HG02970 (cell line): ENCODE measurements at regions not wholly inside any gene's neighbourhood (a gene's known extent, or its start where the extent isn't known, plus 50 kb on each side); places are given as distances from the start of the nearest gene placed in this dataset.
"Not testable (repeated sequence)": the region's sequence is repeated elsewhere in the genome, so short reads cannot be mapped to it uniquely, and the experiment has no call there.

Source experiments
- ATAC-seq: cut with Tn5 transposase; IDR thresholded peaks from one replicate; pipeline ENCODE4 v1.9.1; 2021; ENCODE audit warnings: mild to moderate bottlenecking, moderate library complexity, moderate number of reproducible peaks; ENCODE audit not compliant: unreplicated experiment, low FRiP score

GRCh38 chr3:87538722-87539121 is 262.3 kb upstream of the POU1F1 start:
- ATAC-seq = not testable (repeated sequence)

GRCh38 chr3:87509401-87509800 is 233.0 kb upstream of the POU1F1 start:
- ATAC-seq = no peak

GRCh38 chr3:87508921-87509320 is 232.5 kb upstream of the POU1F1 start:
- ATAC-seq = no peak

GRCh38 chr3:87507753-87508152 is 231.4 kb upstream of the POU1F1 start:
- ATAC-seq = no peak

GRCh38 chr3:87503900-87504498 is 227.6 kb upstream of the POU1F1 start:
- peak; percentile 93 for ATAC-seq

GRCh38 chr3:87501076-87501475 is 224.7 kb upstream of the POU1F1 start:
- no peak for ATAC-seq

- ATAC-seq = no peak
These were observed 222.1 kb upstream of the POU1F1 start for GRCh38 chr3:87498358-87499080.

- ATAC-seq = no peak
These were observed 219.6 kb upstream of the POU1F1 start for GRCh38 chr3:87495938-87496337.

- ATAC-seq = no peak
These were observed 217.9 kb upstream of the POU1F1 start for GRCh38 chr3:87494264-87494663.

GRCh38 chr3:87491843-87492242 is 215.5 kb upstream of the POU1F1 start:
- ATAC-seq = no peak

- ATAC-seq = no peak
These were observed 213.5 kb upstream of the POU1F1 start for GRCh38 chr3:87489892-87490291.

- ATAC-seq = no peak
These were observed 212.4 kb upstream of the POU1F1 start for GRCh38 chr3:87488765-87489164.

- ATAC-seq = not testable (repeated sequence)
These were observed 210.3 kb upstream of the POU1F1 start for GRCh38 chr3:87486635-87487034.

GRCh38 chr3:87486115-87486514 is 209.7 kb upstream of the POU1F1 start:
- ATAC-seq = no peak

- ATAC-seq = no peak
These were observed 202.3 kb upstream of the POU1F1 start for GRCh38 chr3:87478716-87479115.

GRCh38 chr3:87473944-87474343 is 197.6 kb upstream of the POU1F1 start:
- ATAC-seq = no peak

- ATAC-seq = no peak
These were observed 192.6 kb upstream of the POU1F1 start for GRCh38 chr3:87468938-87469337.

GRCh38 chr3:87468235-87468634 is 191.9 kb upstream of the POU1F1 start:
- no peak for ATAC-seq

GRCh38 chr3:87462228-87462627 is 185.8 kb upstream of the POU1F1 start:
- no peak for ATAC-seq

- ATAC-seq = no peak
These were observed 185.1 kb upstream of the POU1F1 start for GRCh38 chr3:87461443-87461842.

- ATAC-seq = no peak
These were observed 184.7 kb upstream of the POU1F1 start for GRCh38 chr3:87461036-87461435.

GRCh38 chr3:87448558-87448957 is 172.2 kb upstream of the POU1F1 start:
- ATAC-seq = no peak
